ENCODE measurements at regions not wholly inside any gene's neighbourhood (a gene's known extent, or its start where the extent isn't known, plus 50 kb on each side); places are given as distances from the start of the nearest gene placed in this dataset.

GRCh38 chr19:30830875-30831274 lies 458.7 kb downstream of the ZNF536 start:
- no peak for TF ChIP-seq CTCF (conservative IDR thresholded peaks at IDR 0.05 in 1 of 2, IDR thresholded peaks at IDR 0.05 in 1 of 2; ENCODE audit: extremely low read depth in 1 of 2, insufficient read depth in 1 of 2, low read depth in 1 of 2, low read length in 2 of 2)
- TF ChIP-seq EZH2 (IDR thresholded peaks at IDR 0.05; ENCODE audit: borderline replicate concordance, low read length): no peak

Measured in mammary epithelial cell (primary cell).